HepG2 (cell line): ENCODE measurements at regions not wholly inside any gene's neighbourhood (a gene's known extent, or its start where the extent isn't known, plus 50 kb on each side); places are given as distances from the start of the nearest gene placed in this dataset.

Experiments used
- ATAC-seq: fragments of 200-7000 bp; cut with Tn5 transposase; 3 replicates; pipeline ENCODE4 v1.9.1; 2020; ENCODE audit warnings: mild to moderate bottlenecking, moderate library complexity
- BruUV-seq: library from RNA; stranded (reverse); fragments of 400-500 nt; replicated peaks from 2 replicates; lab custom pipeline; 2021; lab: Mats Ljungman, UMichigan
- CTCF ChIA-PET: fragments of 300-600 bp; formaldehyde crosslinking; extraction: SDS; loops from one replicate; lab custom pipeline; 2021; ENCODE audit warnings: low total read pairs, inconsistent platforms, low intra/inter-chr PET ratio; lab: Yijun Ruan, JAX
- POLR2A ChIA-PET: fragments of 350-600 bp; sonication (Branson Sonifier 250); formaldehyde crosslinking; loops from one replicate; lab custom pipeline; 2020; ENCODE audit warnings: antibody characterized with exemption, inconsistent platforms; lab: Yijun Ruan, JAX
- DNase-seq: peaks from one replicate; pipeline ENCODE4 v3.0.0-alpha.2; 2015; ENCODE audit warnings: low spot score
- FAIRE-seq: peaks from 3 replicates; lab custom pipeline; 2011; peaks lifted over from hg19 to GRCh38; lab: Jason Lieb, UNC
- H2AFZ ChIP-seq: one replicate; pipeline ENCODE4 v1.6.1; 2011; ENCODE audit warnings: low read length, inconsistent platforms
- H3K27ac ChIP-seq: fragments of 300-600 bp; 3 replicates; pipeline ENCODE4 v1.8.0; 2011; ENCODE audit warnings: mixed run types, mild to moderate bottlenecking, mixed read lengths, low read length, inconsistent platforms; ENCODE audit not compliant: insufficient read depth; ENCODE audit errors: extremely low read length
- H3K27me3 ChIP-seq, 2 experiments: fragments of 200-600 bp in 1 of 2; 2 replicates in 1 of 2; 3 replicates in 1 of 2; pipeline versions ENCODE4 v1.6.0 to v1.8.0; 2011; ENCODE audit warnings: low read length in 2 of 2, mild to moderate bottlenecking in 2 of 2, moderate library complexity in 2 of 2, inconsistent platforms in 1 of 2; ENCODE audit not compliant: insufficient read depth in 2 of 2, control insufficient read depth in 1 of 2
- H3K36me3 ChIP-seq, 2 experiments: fragments of 200-600 bp in 1 of 2; replicated peaks in 1 of 2; 2 replicates in 1 of 2; 3 replicates in 1 of 2; pipeline versions ENCODE4 v1.5.1 to v1.8.0; 2011; ENCODE audit warnings: low read length in 2 of 2, inconsistent platforms in 1 of 2; ENCODE audit not compliant: insufficient read depth in 2 of 2, control insufficient read depth in 1 of 2
- H3K4me1 ChIP-seq: 2 replicates; pipeline ENCODE4 v1.5.1; 2012; ENCODE audit warnings: low read length, inconsistent platforms; ENCODE audit not compliant: insufficient read depth
- H3K4me2 ChIP-seq: 2 replicates; pipeline ENCODE4 v1.6.0; 2011; ENCODE audit warnings: low read depth, low read length, inconsistent platforms
- H3K4me3 ChIP-seq, 3 experiments: fragments of 200-600 bp in 1 of 3; sonication (generic), shearing (Covaris generic) in 1 of 3; replicated peaks in 1 of 3; 2 replicates each; pipeline ENCODE4 v1.5.1; 2011 to 2016; ENCODE audit warnings: low read length in 3 of 3, inconsistent platforms in 2 of 3, low read depth in 2 of 3, mild to moderate bottlenecking in 2 of 3, control low read depth in 1 of 3, mixed read lengths in 1 of 3; ENCODE audit not compliant: insufficient read depth in 1 of 3
- H3K79me2 ChIP-seq: one replicate; pipeline ENCODE4 v1.6.1; 2011; ENCODE audit warnings: low read length, inconsistent platforms; ENCODE audit not compliant: insufficient read depth
- H3K9ac ChIP-seq: 2 replicates; pipeline ENCODE4 v1.6.0; 2011; ENCODE audit warnings: mild to moderate bottlenecking, low read depth, low read length, inconsistent platforms; ENCODE audit not compliant: insufficient read depth
- H3K9me3 ChIP-seq: 2 replicates; pipeline ENCODE4 v1.5.1; 2012; ENCODE audit warnings: mild to moderate bottlenecking, low read length
- H4K20me1 ChIP-seq: 2 replicates; pipeline ENCODE4 v1.6.0; 2011; ENCODE audit warnings: inconsistent platforms, mild to moderate bottlenecking, low read length, moderate library complexity; ENCODE audit not compliant: insufficient read depth
- HNRNPLL ChIP-seq: fragments of 200-400 bp; formaldehyde crosslinking; IDR thresholded peaks from 2 replicates; pipeline ENCODE4 v1.6.1; 2017; ENCODE audit warnings: mild to moderate bottlenecking, low read depth, low read length; ENCODE audit not compliant: poor library complexity, severe bottlenecking
- KIAA2018 ChIP-seq: sonication (generic); formaldehyde crosslinking; IDR thresholded peaks from 2 replicates; pipeline ENCODE4 v1.5.0; 2020; ENCODE audit warnings: mild to moderate bottlenecking, missing genetic modification reagents, borderline replicate concordance
- MATR3 ChIP-seq: sonication (generic); formaldehyde crosslinking; IDR thresholded peaks from 2 replicates; pipeline ENCODE4 v1.4.0; 2020; ENCODE audit warnings: missing genetic modification reagents
- SOX6 ChIP-seq, 2 experiments: fragments of 450-650 bp in 1 of 2; sonication (generic) in 1 of 2; formaldehyde crosslinking in 1 of 2; IDR thresholded peaks; 2 replicates each; pipeline versions ENCODE4 v1.4.0 to v1.6.1; 2017 to 2020; ENCODE audit warnings: antibody characterized with exemption in 1 of 2, mild to moderate bottlenecking in 1 of 2, missing genetic modification reagents in 1 of 2
- YEATS4 ChIP-seq: sonication (generic); formaldehyde crosslinking; IDR thresholded peaks from 2 replicates; pipeline ENCODE4 v1.4.0; 2020; ENCODE audit warnings: missing genetic modification reagents, borderline replicate concordance
- WGBS: methylation state at CpG from one replicate; pipeline ENCODE4 v1.1.6; 2017; ENCODE audit warnings: low lambda C conversion rate; 5-methylcytosine and 5-hydroxymethylcytosine counted together
- in situ Hi-C: cut with HindIII; loops from 2 replicates; pipeline ENCODE4 v1.10.0; 2017; ENCODE audit warnings: low pct_unique_long_range_greater_than_20kb; ENCODE audit not compliant: extremely low pct_ligation_motif_present
- intact Hi-C: fragments of 100-400 bp; cut with micrococcal nuclease; formaldehyde crosslinking; loops from one replicate; pipeline ENCODE4 v1.10.0; 2022; ENCODE audit not compliant: unreplicated experiment

- Histone ChIP-seq H3K36me3 (no peaks in the 10 kb centered on the region), H3K9me3 (no peaks in the 10 kb centered on the region), H3K4me2 (no peak overlapping the region), H3K27ac (no peak overlapping the region), H3K79me2 (no peaks in the 10 kb centered on the region), H3K4me1 (no peaks in the 10 kb centered on the region), H4K20me1 (no peaks in the 10 kb centered on the region), H3K4me3 (no peak overlapping the region), H3K27me3 (peaks cover 6 to 74% of the 10 kb centered on the region in 2 experiments), H2AFZ (no peak overlapping the region), H3K9ac (no peak overlapping the region)
- TF ChIP-seq YEATS4 (CRISPR knock-in tag): no peak
- no peak for TF ChIP-seq SOX6 (IDR thresholded peaks at IDR 0.05)
- no peak for TF ChIP-seq SOX6 (CRISPR knock-in tag; IDR thresholded peaks at IDR 0.05)
- TF ChIP-seq HNRNPLL: no peak
- TF ChIP-seq KIAA2018: no peak
- TF ChIP-seq MATR3 (CRISPR knock-in tag): no peak
- ATAC-seq: no peak
- no peak for FAIRE-seq
- BruUV-seq: no TSS peak
- 48% methylated on average over 3 of the region's 8 CpGs for WGBS
- in situ Hi-C loops: no loop called here
- intact Hi-C loops: no loop called here
- CTCF ChIA-PET: no interaction called here
- no peak for DNase-seq
- POLR2A ChIA-PET: no interaction called here
Measured at GRCh38 chr12:125244338-125244737, 179.1 kb downstream of the AACS start.
